ENCODE measurements at regions not wholly inside any gene's neighbourhood (a gene's known extent, or its start where the extent isn't known, plus 50 kb on each side); places are given as distances from the start of the nearest gene placed in this dataset.

- Histone ChIP-seq H3K4me3 (no peak overlapping the region), H3K9me3 (no peaks in the 10 kb centered on the region), H3K36me3 (no peaks in the 10 kb centered on the region), H3K4me1 (no peaks in the 10 kb centered on the region), H3K27ac (no peak overlapping the region), H3K27me3 (no peaks in the 10 kb centered on the region)
- no peak for DNase-seq (ENCODE audit: low spot score)
- no peak for TF ChIP-seq CTCF (IDR thresholded peaks at IDR 0.05)
Observed at GRCh38 chr13:107767119-107767518, 448.2 kb downstream of the LIG4 start.

GRCh38 chr13:107765724-107766401 is 449.5 kb downstream of the LIG4 start:
- Histone ChIP-seq H3K27ac (no peak overlapping the region), H3K4me3 (no peak overlapping the region), H3K27me3 (no peaks in the 10 kb centered on the region), H3K4me1 (no peaks in the 10 kb centered on the region), H3K9me3 (no peaks in the 10 kb centered on the region), H3K36me3 (no peaks in the 10 kb centered on the region)
- TF ChIP-seq CTCF (IDR thresholded peaks at IDR 0.05), result no peak
- DNase-seq (ENCODE audit: low spot score), result no peak

DNA sequence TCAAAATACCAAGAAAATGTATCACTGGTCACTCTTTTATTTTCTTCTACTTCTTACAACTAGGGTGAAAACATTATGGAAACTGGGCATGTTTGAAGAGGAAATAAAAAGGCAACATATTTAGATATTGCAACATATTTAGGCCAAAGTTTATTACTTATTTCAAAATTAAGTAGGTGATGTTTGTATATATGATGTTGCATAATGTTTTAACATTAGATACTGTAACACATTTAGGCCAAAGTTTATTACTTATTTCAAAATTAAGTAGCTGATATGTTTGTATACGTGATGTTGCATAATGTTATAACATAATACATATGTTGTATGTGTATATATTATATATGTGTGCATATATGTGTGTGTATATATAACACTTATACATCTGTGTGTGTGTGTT is 451.3 kb downstream of the LIG4 start:
- no peak for TF ChIP-seq CTCF (IDR thresholded peaks at IDR 0.05)
- Histone ChIP-seq H3K27me3 (no peaks in the 10 kb centered on the region), H3K4me3 (no peak overlapping the region), H3K36me3 (no peaks in the 10 kb centered on the region), H3K4me1 (no peaks in the 10 kb centered on the region), H3K27ac (no peak overlapping the region), H3K9me3 (no peaks in the 10 kb centered on the region)
- no peak for DNase-seq (ENCODE audit: low spot score)

DNA sequence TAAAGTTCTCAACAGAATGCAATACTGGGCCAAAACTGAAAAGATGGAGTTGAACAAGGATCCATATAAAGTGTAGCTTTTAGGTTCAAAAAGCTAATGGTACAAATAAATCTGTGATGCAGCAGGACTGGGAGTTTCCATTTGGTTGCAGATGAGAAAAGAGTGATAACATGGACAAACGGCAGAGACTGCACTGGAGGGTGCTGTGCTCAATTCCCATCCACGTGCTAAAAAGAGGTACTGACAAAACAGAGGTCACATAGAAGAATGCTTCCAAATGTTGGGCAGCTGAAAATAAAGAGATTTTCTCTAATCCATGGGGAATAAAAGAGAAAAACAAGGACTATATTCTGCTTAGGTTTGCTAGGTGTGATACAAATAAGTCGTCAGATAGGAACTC is 461.6 kb downstream of the LIG4 start:
- Histone ChIP-seq H3K4me1 (no peaks in the 10 kb centered on the region), H3K27me3 (no peaks in the 10 kb centered on the region), H3K36me3 (no peaks in the 10 kb centered on the region), H3K4me3 (no peak overlapping the region), H3K9me3 (no peaks in the 10 kb centered on the region), H3K27ac (no peak overlapping the region)
- TF ChIP-seq CTCF (IDR thresholded peaks at IDR 0.05), result no peak
- no peak for DNase-seq (ENCODE audit: low spot score)

DNA sequence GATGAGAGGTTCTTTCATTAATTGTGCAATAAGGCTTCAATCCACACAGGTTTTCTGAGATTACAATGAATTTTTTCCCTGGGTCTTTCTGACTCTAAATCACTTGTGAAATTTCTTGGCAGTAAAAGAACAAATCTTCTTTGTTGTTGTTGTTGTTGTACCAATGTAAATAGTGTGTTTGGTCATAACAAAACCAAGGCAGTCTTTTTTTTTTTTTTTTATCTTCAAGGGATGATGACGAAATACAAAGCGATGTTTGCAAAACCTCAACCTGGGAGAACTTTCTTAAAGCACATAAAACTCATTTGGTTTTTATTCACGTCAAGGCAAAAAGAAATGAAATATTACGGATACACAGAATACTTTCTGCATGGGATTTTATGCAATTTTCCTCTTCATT is 462.0 kb downstream of the LIG4 start:
- no peaks in the 10 kb centered on the region for H3K36me3 ChIP-seq
- H3K27me3 ChIP-seq, result no peaks in the 10 kb centered on the region
- H3K9me3 ChIP-seq, result no peaks in the 10 kb centered on the region
- no peaks in the 10 kb centered on the region for H3K4me1 ChIP-seq
- no peak overlapping the region for H3K27ac ChIP-seq
- no peak overlapping the region for H3K4me3 ChIP-seq
- TF ChIP-seq CTCF (IDR thresholded peaks at IDR 0.05), result no peak
- no peak for DNase-seq (ENCODE audit: low spot score)

GRCh38 chr13:107743983-107744382 is 471.4 kb downstream of the LIG4 start:
- H3K9me3 ChIP-seq, result no peaks in the 10 kb centered on the region
- H3K27ac ChIP-seq, result no peak overlapping the region
- H3K36me3 ChIP-seq, result no peaks in the 10 kb centered on the region

More at GRCh38 chr13:107743983-107744382, 471.4 kb downstream of the LIG4 start:
- H3K4me3 ChIP-seq, result no peak overlapping the region
- no peak for DNase-seq (ENCODE audit: low spot score)
- no peaks in the 10 kb centered on the region for H3K27me3 ChIP-seq
- H3K4me1 ChIP-seq, result no peaks in the 10 kb centered on the region
- no peak for TF ChIP-seq CTCF (IDR thresholded peaks at IDR 0.05)
